ENCODE measurements at regions not wholly inside any gene's neighbourhood (a gene's known extent, or its start where the extent isn't known, plus 50 kb on each side); places are given as distances from the start of the nearest gene placed in this dataset.

DNA sequence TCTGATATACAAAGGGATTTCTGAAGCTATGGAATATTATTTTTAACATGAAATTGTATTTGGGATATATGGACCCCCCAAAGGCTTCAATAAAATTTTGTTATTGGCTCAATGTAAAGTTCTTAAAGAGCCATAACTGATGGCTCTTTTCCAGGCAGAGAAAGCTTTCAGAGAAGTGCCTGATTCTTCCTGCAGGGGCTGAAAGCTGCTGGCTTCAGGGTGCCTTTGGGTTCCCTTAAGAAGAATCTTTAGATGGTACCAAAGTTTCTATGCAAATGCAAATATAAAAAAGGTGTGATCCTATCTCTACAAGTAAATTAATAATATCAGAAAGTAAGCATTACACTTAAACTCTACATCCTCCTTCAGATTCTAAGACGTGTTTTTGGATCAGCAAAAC is 72.6 kb downstream of the NR2F2 start:
- Histone ChIP-seq H3K36me3 (ENCODE audit: control insufficient read depth, insufficient read depth, low read length) (no peaks in the 10 kb centered on the region), H2AFZ (ENCODE audit: low read depth, low read length) (no peak overlapping the region; the same call in 1 of the 2 replicates), H3K27me3 (ENCODE audit: control insufficient read depth in 2 of 2, insufficient read depth in 2 of 2, low read length in 2 of 2) (peaks cover 0 to 4% of the 10 kb centered on the region in 2 experiments; a peak in 2 of 5 replicates), H3K9ac (ENCODE audit: insufficient read depth in 1 of 2, low read depth in 2 of 2, low read length in 2 of 2) (no peak overlapping the region), H3K9me3 (replicated peaks; ENCODE audit: control insufficient read depth, insufficient read depth, low read depth, low read length) (no peaks in the 10 kb centered on the region), H3K4me2 (ENCODE audit: insufficient read depth, low read length) (no peak overlapping the region), H3K27ac (ENCODE audit: extremely low read depth, low read depth, low read length) (no peak overlapping the region), H3K4me1 (replicated peaks in 1 of 2; ENCODE audit: control insufficient read depth in 2 of 2, insufficient read depth in 2 of 2, low read length in 2 of 2) (no peaks in the 10 kb centered on the region), H3K9me1 (ENCODE audit: control insufficient read depth, insufficient read depth, low read length) (no peaks in the 10 kb centered on the region), H3K79me2 (ENCODE audit: control insufficient read depth, insufficient read depth, low read length) (no peaks in the 10 kb centered on the region), H4K20me1 (replicated peaks; ENCODE audit: control insufficient read depth, insufficient read depth, low read length) (no peaks in the 10 kb centered on the region), H3K4me3 (no peak overlapping the region)
- BruUV-seq (replicated peaks), result no TSS peak
- peak in 2 of 4 experiments; percentile 58 to 61 for DNase-seq (ENCODE audit: extremely low read depth in 1 of 4, low spot score in 3 of 4)
- WGBS (ENCODE audit: insufficient coverage, low coverage, missing lambda C conversion rate), result 53% methylated on average over 1 of the region's 1 CpG
- CTCF ChIA-PET (ENCODE audit: low intra/inter-chr PET ratio), result no interaction called here
- intact Hi-C loops (cut with micrococcal nuclease) (no loop called here), in situ Hi-C loops (cut with MboI) (no loop called here)
- ATAC-seq, result peak; percentile 47; the same call in 1 of the 3 replicates
- POLR2A ChIA-PET, result no interaction called here
- FAIRE-seq, result no peak
- TF ChIP-seq, protein P1, sequence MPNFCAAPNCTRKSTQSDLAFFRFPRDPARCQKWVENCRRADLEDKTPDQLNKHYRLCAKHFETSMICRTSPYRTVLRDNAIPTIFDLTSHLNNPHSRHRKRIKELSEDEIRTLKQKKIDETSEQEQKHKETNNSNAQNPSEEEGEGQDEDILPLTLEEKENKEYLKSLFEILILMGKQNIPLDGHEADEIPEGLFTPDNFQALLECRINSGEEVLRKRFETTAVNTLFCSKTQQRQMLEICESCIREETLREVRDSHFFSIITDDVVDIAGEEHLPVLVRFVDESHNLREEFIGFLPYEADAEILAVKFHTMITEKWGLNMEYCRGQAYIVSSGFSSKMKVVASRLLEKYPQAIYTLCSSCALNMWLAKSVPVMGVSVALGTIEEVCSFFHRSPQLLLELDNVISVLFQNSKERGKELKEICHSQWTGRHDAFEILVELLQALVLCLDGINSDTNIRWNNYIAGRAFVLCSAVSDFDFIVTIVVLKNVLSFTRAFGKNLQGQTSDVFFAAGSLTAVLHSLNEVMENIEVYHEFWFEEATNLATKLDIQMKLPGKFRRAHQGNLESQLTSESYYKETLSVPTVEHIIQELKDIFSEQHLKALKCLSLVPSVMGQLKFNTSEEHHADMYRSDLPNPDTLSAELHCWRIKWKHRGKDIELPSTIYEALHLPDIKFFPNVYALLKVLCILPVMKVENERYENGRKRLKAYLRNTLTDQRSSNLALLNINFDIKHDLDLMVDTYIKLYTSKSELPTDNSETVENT (CRISPR knock-in tag; IDR thresholded peaks at IDR 0.05), result no peak
- no peak for TF ChIP-seq GABPA (tag; conservative IDR thresholded peaks at IDR 0.05; ENCODE audit: low read depth)
- TF ChIP-seq, protein P2, sequence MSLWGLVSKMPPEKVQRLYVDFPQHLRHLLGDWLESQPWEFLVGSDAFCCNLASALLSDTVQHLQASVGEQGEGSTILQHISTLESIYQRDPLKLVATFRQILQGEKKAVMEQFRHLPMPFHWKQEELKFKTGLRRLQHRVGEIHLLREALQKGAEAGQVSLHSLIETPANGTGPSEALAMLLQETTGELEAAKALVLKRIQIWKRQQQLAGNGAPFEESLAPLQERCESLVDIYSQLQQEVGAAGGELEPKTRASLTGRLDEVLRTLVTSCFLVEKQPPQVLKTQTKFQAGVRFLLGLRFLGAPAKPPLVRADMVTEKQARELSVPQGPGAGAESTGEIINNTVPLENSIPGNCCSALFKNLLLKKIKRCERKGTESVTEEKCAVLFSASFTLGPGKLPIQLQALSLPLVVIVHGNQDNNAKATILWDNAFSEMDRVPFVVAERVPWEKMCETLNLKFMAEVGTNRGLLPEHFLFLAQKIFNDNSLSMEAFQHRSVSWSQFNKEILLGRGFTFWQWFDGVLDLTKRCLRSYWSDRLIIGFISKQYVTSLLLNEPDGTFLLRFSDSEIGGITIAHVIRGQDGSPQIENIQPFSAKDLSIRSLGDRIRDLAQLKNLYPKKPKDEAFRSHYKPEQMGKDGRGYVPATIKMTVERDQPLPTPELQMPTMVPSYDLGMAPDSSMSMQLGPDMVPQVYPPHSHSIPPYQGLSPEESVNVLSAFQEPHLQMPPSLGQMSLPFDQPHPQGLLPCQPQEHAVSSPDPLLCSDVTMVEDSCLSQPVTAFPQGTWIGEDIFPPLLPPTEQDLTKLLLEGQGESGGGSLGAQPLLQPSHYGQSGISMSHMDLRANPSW (CRISPR knock-in tag; IDR thresholded peaks at IDR 0.05), result no peak
- TF ChIP-seq, protein P3, sequence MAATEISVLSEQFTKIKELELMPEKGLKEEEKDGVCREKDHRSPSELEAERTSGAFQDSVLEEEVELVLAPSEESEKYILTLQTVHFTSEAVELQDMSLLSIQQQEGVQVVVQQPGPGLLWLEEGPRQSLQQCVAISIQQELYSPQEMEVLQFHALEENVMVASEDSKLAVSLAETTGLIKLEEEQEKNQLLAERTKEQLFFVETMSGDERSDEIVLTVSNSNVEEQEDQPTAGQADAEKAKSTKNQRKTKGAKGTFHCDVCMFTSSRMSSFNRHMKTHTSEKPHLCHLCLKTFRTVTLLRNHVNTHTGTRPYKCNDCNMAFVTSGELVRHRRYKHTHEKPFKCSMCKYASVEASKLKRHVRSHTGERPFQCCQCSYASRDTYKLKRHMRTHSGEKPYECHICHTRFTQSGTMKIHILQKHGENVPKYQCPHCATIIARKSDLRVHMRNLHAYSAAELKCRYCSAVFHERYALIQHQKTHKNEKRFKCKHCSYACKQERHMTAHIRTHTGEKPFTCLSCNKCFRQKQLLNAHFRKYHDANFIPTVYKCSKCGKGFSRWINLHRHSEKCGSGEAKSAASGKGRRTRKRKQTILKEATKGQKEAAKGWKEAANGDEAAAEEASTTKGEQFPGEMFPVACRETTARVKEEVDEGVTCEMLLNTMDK (IDR thresholded peaks at IDR 0.05; ENCODE audit: borderline replicate concordance, insufficient read depth, low read depth, low read length, poor library complexity, severe bottlenecking), result no peak
- no peak for TF ChIP-seq KLF1 (tag; IDR thresholded peaks at IDR 0.05)
- TF ChIP-seq HEY1 (CRISPR knock-in tag; IDR thresholded peaks at IDR 0.05; ENCODE audit: borderline replicate concordance), result no peak
- TF ChIP-seq ARHGAP35 (IDR thresholded peaks at IDR 0.05; ENCODE audit: partially characterized antibody), result no peak
- TF ChIP-seq, protein P4, sequence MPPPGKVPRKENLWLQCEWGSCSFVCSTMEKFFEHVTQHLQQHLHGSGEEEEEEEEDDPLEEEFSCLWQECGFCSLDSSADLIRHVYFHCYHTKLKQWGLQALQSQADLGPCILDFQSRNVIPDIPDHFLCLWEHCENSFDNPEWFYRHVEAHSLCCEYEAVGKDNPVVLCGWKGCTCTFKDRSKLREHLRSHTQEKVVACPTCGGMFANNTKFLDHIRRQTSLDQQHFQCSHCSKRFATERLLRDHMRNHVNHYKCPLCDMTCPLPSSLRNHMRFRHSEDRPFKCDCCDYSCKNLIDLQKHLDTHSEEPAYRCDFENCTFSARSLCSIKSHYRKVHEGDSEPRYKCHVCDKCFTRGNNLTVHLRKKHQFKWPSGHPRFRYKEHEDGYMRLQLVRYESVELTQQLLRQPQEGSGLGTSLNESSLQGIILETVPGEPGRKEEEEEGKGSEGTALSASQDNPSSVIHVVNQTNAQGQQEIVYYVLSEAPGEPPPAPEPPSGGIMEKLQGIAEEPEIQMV (tag; conservative IDR thresholded peaks at IDR 0.05; ENCODE audit: low read depth), result no peak
- no peak for TF ChIP-seq SAP30 (IDR thresholded peaks at IDR 0.05; ENCODE audit: borderline replicate concordance, insufficient read depth, low read depth, low read length, poor library complexity, severe bottlenecking)
- TF ChIP-seq, protein P5, sequence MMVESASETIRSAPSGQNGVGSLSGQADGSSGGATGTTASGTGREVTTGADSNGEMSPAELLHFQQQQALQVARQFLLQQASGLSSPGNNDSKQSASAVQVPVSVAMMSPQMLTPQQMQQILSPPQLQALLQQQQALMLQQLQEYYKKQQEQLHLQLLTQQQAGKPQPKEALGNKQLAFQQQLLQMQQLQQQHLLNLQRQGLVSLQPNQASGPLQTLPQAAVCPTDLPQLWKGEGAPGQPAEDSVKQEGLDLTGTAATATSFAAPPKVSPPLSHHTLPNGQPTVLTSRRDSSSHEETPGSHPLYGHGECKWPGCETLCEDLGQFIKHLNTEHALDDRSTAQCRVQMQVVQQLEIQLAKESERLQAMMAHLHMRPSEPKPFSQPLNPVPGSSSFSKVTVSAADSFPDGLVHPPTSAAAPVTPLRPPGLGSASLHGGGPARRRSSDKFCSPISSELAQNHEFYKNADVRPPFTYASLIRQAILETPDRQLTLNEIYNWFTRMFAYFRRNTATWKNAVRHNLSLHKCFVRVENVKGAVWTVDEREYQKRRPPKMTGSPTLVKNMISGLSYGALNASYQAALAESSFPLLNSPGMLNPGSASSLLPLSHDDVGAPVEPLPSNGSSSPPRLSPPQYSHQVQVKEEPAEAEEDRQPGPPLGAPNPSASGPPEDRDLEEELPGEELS (CRISPR knock-in tag; IDR thresholded peaks at IDR 0.05; ENCODE audit: borderline replicate concordance), result no peak

Measured in K562 (cell line).